ENCODE measurements at regions not wholly inside any gene's neighbourhood (a gene's known extent, or its start where the extent isn't known, plus 50 kb on each side); places are given as distances from the start of the nearest gene placed in this dataset.
"Not testable (repeated sequence)": the region's sequence is repeated elsewhere in the genome, so short reads cannot be mapped to it uniquely, and the experiment has no call there.

- H3K9ac ChIP-seq (ENCODE audit: insufficient read length, low read depth), result no peak overlapping the region
- DNase-seq (ENCODE audit: low read depth, low spot score), result peak; percentile 42
- no peaks in the 10 kb centered on the region for H3K4me1 ChIP-seq (ENCODE audit: insufficient read depth, insufficient read length)
- H3K4me3 ChIP-seq (ENCODE audit: insufficient read length, low read depth), result no peak overlapping the region
- H3K36me3 ChIP-seq (ENCODE audit: insufficient read depth, insufficient read length, low read length), result no peaks in the 10 kb centered on the region
- no peak for TF ChIP-seq SUZ12 (IDR thresholded peaks at IDR 0.05; ENCODE audit: extremely low read depth, insufficient read depth, insufficient read length)
- no peak for TF ChIP-seq ZNF274 (IDR thresholded peaks at IDR 0.05; ENCODE audit: low read depth, low read length)
- H3K9me3 ChIP-seq (ENCODE audit: insufficient read depth, low read length), result no peaks in the 10 kb centered on the region
- no peaks in the 10 kb centered on the region for H3K27me3 ChIP-seq (ENCODE audit: insufficient read depth, insufficient read length)
Measured at GRCh38 chr1:79497193-79497773, 490.8 kb upstream of the ADGRL4 start.

GRCh38 chr1:79496129-79496528 lies 489.6 kb upstream of the ADGRL4 start:
- Histone ChIP-seq H3K9me3 (ENCODE audit: insufficient read depth, low read length) (no peaks in the 10 kb centered on the region), H3K36me3 (ENCODE audit: insufficient read depth, insufficient read length, low read length) (no peaks in the 10 kb centered on the region), H3K27me3 (ENCODE audit: insufficient read depth, insufficient read length) (no peaks in the 10 kb centered on the region), H3K4me3 (ENCODE audit: insufficient read length, low read depth) (no peak overlapping the region), H3K9ac (ENCODE audit: insufficient read length, low read depth) (no peak overlapping the region), H3K4me1 (ENCODE audit: insufficient read depth, insufficient read length) (no peaks in the 10 kb centered on the region)
- DNase-seq (ENCODE audit: low read depth, low spot score), result no peak
- TF ChIP-seq YY1 (IDR thresholded peaks at IDR 0.05; ENCODE audit: insufficient read depth, insufficient read length) (no peak), ZNF274 (IDR thresholded peaks at IDR 0.05; ENCODE audit: low read depth, low read length) (no peak), SUZ12 (IDR thresholded peaks at IDR 0.05; ENCODE audit: extremely low read depth, insufficient read depth, insufficient read length) (no peak)

GRCh38 chr1:79493702-79494101 lies 487.2 kb upstream of the ADGRL4 start:
- not testable (repeated sequence) for H3K4me3 ChIP-seq (ENCODE audit: insufficient read length, low read depth); DNase-seq (ENCODE audit: low read depth, low spot score); H3K27me3 ChIP-seq (ENCODE audit: insufficient read depth, insufficient read length); H3K4me1 ChIP-seq (ENCODE audit: insufficient read depth, insufficient read length); H3K9me3 ChIP-seq (ENCODE audit: insufficient read depth, low read length); H3K36me3 ChIP-seq (ENCODE audit: insufficient read depth, insufficient read length, low read length); H3K9ac ChIP-seq (ENCODE audit: insufficient read length, low read depth)

GRCh38 chr1:79488572-79489121 lies 482.1 kb upstream of the ADGRL4 start:
- not testable (repeated sequence) for H3K27me3 ChIP-seq (ENCODE audit: insufficient read depth, insufficient read length); DNase-seq (ENCODE audit: low read depth, low spot score); H3K9me3 ChIP-seq (ENCODE audit: insufficient read depth, low read length); H3K4me3 ChIP-seq (ENCODE audit: insufficient read length, low read depth); H3K4me1 ChIP-seq (ENCODE audit: insufficient read depth, insufficient read length); H3K36me3 ChIP-seq (ENCODE audit: insufficient read depth, insufficient read length, low read length); H3K9ac ChIP-seq (ENCODE audit: insufficient read length, low read depth)

- no peak for TF ChIP-seq ZNF274 (IDR thresholded peaks at IDR 0.05; ENCODE audit: low read depth, low read length)
- TF ChIP-seq YY1 (IDR thresholded peaks at IDR 0.05; ENCODE audit: insufficient read depth, insufficient read length), result no peak
- no peak for TF ChIP-seq SUZ12 (IDR thresholded peaks at IDR 0.05; ENCODE audit: extremely low read depth, insufficient read depth, insufficient read length)
Measured at GRCh38 chr1:79478728-79479373, 472.3 kb upstream of the ADGRL4 start.

GRCh38 chr1:79478160-79478559 lies 471.6 kb upstream of the ADGRL4 start:
- Histone ChIP-seq H3K27me3 (ENCODE audit: insufficient read depth, insufficient read length) (no peaks in the 10 kb centered on the region), H3K9ac (ENCODE audit: insufficient read length, low read depth) (no peak overlapping the region), H3K9me3 (ENCODE audit: insufficient read depth, low read length) (no peaks in the 10 kb centered on the region), H3K36me3 (ENCODE audit: insufficient read depth, insufficient read length, low read length) (no peaks in the 10 kb centered on the region), H3K4me3 (ENCODE audit: insufficient read length, low read depth) (no peak overlapping the region), H3K4me1 (ENCODE audit: insufficient read depth, insufficient read length) (no peaks in the 10 kb centered on the region)
- DNase-seq (ENCODE audit: low read depth, low spot score), result no peak
- TF ChIP-seq YY1 (IDR thresholded peaks at IDR 0.05; ENCODE audit: insufficient read depth, insufficient read length), result no peak
- no peak for TF ChIP-seq ZNF274 (IDR thresholded peaks at IDR 0.05; ENCODE audit: low read depth, low read length)
- no peak for TF ChIP-seq SUZ12 (IDR thresholded peaks at IDR 0.05; ENCODE audit: extremely low read depth, insufficient read depth, insufficient read length)

More at GRCh38 chr1:79478728-79479373, 472.3 kb upstream of the ADGRL4 start:
- no peaks in the 10 kb centered on the region for H3K27me3 ChIP-seq (ENCODE audit: insufficient read depth, insufficient read length)
- no peak overlapping the region for H3K9ac ChIP-seq (ENCODE audit: insufficient read length, low read depth)
- H3K4me3 ChIP-seq (ENCODE audit: insufficient read length, low read depth), result no peak overlapping the region
- H3K9me3 ChIP-seq (ENCODE audit: insufficient read depth, low read length), result no peaks in the 10 kb centered on the region
- H3K36me3 ChIP-seq (ENCODE audit: insufficient read depth, insufficient read length, low read length), result no peaks in the 10 kb centered on the region
- no peak for DNase-seq (ENCODE audit: low read depth, low spot score)
- H3K4me1 ChIP-seq (ENCODE audit: insufficient read depth, insufficient read length), result no peaks in the 10 kb centered on the region

GRCh38 chr1:79472067-79472656 lies 465.6 kb upstream of the ADGRL4 start:
- no peak for DNase-seq (ENCODE audit: low read depth, low spot score)
- TF ChIP-seq YY1 (IDR thresholded peaks at IDR 0.05; ENCODE audit: insufficient read depth, insufficient read length) (no peak), SUZ12 (IDR thresholded peaks at IDR 0.05; ENCODE audit: extremely low read depth, insufficient read depth, insufficient read length) (no peak)
- Histone ChIP-seq H3K9ac (ENCODE audit: insufficient read length, low read depth) (no peak overlapping the region), H3K4me3 (ENCODE audit: insufficient read length, low read depth) (no peak overlapping the region), H3K36me3 (ENCODE audit: insufficient read depth, insufficient read length, low read length) (no peaks in the 10 kb centered on the region), H3K9me3 (ENCODE audit: insufficient read depth, low read length) (no peaks in the 10 kb centered on the region), H3K27me3 (ENCODE audit: insufficient read depth, insufficient read length) (no peaks in the 10 kb centered on the region), H3K4me1 (ENCODE audit: insufficient read depth, insufficient read length) (no peaks in the 10 kb centered on the region)
